Dendritic cell treated with granulocyte-macrophage colony-stimulating factor and Interleukin-4, amounts not matched to agents 40 ng/mL and 50 ng/mL, for 4 days (primary cell): ENCODE measurements at regions not wholly inside any gene's neighbourhood (a gene's known extent, or its start where the extent isn't known, plus 50 kb on each side); places are given as distances from the start of the nearest gene placed in this dataset.

Experiments
- H3K27ac Mint-ChIP-seq: one replicate; pipeline ENCODE4 v1.8.0; 2022; ENCODE audit warnings: mild to moderate bottlenecking, mixed read lengths
- H3K27me3 Mint-ChIP-seq: one replicate; pipeline ENCODE4 v1.8.0; 2022; ENCODE audit warnings: mild to moderate bottlenecking, mixed read lengths
- H3K36me3 Mint-ChIP-seq: one replicate; pipeline ENCODE4 v1.8.0; 2022; ENCODE audit warnings: low read depth, mixed read lengths
- H3K4me1 Mint-ChIP-seq: one replicate; pipeline ENCODE4 v1.8.0; 2022; ENCODE audit warnings: low read depth, mixed read lengths
- H3K4me3 Mint-ChIP-seq: one replicate; pipeline ENCODE4 v1.8.0; 2022; ENCODE audit warnings: mild to moderate bottlenecking, moderate library complexity, mixed read lengths
- H3K9me3 Mint-ChIP-seq: one replicate; pipeline ENCODE4 v1.8.0; 2022; ENCODE audit warnings: mixed read lengths
- intact Hi-C: fragments of 100-400 bp; cut with micrococcal nuclease; formaldehyde crosslinking; loops from one replicate; pipeline ENCODE4 v1.15.0; 2022

GRCh38 chr20:52490711-52491430 lies 299.3 kb upstream of the ZFP64 start:
- intact Hi-C loops = no loop called here
- Mint-ChIP-seq H3K27me3 (peaks cover 25% of the 10 kb centered on the region), H3K4me3 (no peak overlapping the region), H3K27ac (no peak overlapping the region), H3K9me3 (no peaks in the 10 kb centered on the region), H3K36me3 (no peaks in the 10 kb centered on the region), H3K4me1 (peaks cover 11% of the 10 kb centered on the region)

GRCh38 chr20:52484438-52484837 lies 292.9 kb upstream of the ZFP64 start:
- Mint-ChIP-seq H3K36me3 (no peaks in the 10 kb centered on the region), H3K27ac (no peak overlapping the region), H3K27me3 (no peaks in the 10 kb centered on the region), H3K4me3 (no peak overlapping the region), H3K4me1 (no peaks in the 10 kb centered on the region), H3K9me3 (peaks cover 12% of the 10 kb centered on the region)
- intact Hi-C loops = no loop called here

- intact Hi-C loops = no loop called here
- H3K36me3 Mint-ChIP-seq = no peaks in the 10 kb centered on the region
- H3K27ac Mint-ChIP-seq = no peak overlapping the region
Observed at GRCh38 chr20:52483382-52483781, 291.8 kb upstream of the ZFP64 start.

GRCh38 chr20:52482044-52482443 lies 290.5 kb upstream of the ZFP64 start:
- Mint-ChIP-seq H3K27me3 (no peaks in the 10 kb centered on the region), H3K36me3 (no peaks in the 10 kb centered on the region), H3K27ac (no peak overlapping the region), H3K4me3 (no peak overlapping the region), H3K4me1 (no peaks in the 10 kb centered on the region), H3K9me3 (peaks cover 18% of the 10 kb centered on the region)
- intact Hi-C loops = no loop called here

More at GRCh38 chr20:52483382-52483781, 291.8 kb upstream of the ZFP64 start:
- no peak overlapping the region for H3K4me3 Mint-ChIP-seq
- no peaks in the 10 kb centered on the region for H3K4me1 Mint-ChIP-seq
- no peaks in the 10 kb centered on the region for H3K27me3 Mint-ChIP-seq
- H3K9me3 Mint-ChIP-seq = peaks cover 18% of the 10 kb centered on the region

GRCh38 chr20:52481443-52481842 lies 289.9 kb upstream of the ZFP64 start:
- intact Hi-C loops = no loop called here
- no peak overlapping the region for H3K4me3 Mint-ChIP-seq

GRCh38 chr20:52476074-52476750 lies 284.6 kb upstream of the ZFP64 start:
- Mint-ChIP-seq H3K4me1 (no peaks in the 10 kb centered on the region), H3K27me3 (no peaks in the 10 kb centered on the region), H3K4me3 (no peak overlapping the region), H3K27ac (no peak overlapping the region), H3K9me3 (peaks cover 11% of the 10 kb centered on the region), H3K36me3 (no peaks in the 10 kb centered on the region)
- intact Hi-C loops = no loop called here

More at GRCh38 chr20:52481443-52481842, 289.9 kb upstream of the ZFP64 start:
- no peaks in the 10 kb centered on the region for H3K27me3 Mint-ChIP-seq
- H3K4me1 Mint-ChIP-seq = no peaks in the 10 kb centered on the region
- H3K27ac Mint-ChIP-seq = no peak overlapping the region
- peaks cover 18% of the 10 kb centered on the region for H3K9me3 Mint-ChIP-seq
- no peaks in the 10 kb centered on the region for H3K36me3 Mint-ChIP-seq

GRCh38 chr20:52473186-52473585 lies 281.6 kb upstream of the ZFP64 start:
- Mint-ChIP-seq H3K27ac (no peak overlapping the region), H3K9me3 (no peaks in the 10 kb centered on the region), H3K27me3 (peaks cover 2% of the 10 kb centered on the region), H3K4me1 (no peaks in the 10 kb centered on the region), H3K4me3 (no peak overlapping the region), H3K36me3 (no peaks in the 10 kb centered on the region)
- intact Hi-C loops = no loop called here

- Mint-ChIP-seq H3K4me1 (no peaks in the 10 kb centered on the region), H3K4me3 (no peak overlapping the region), H3K27ac (no peak overlapping the region), H3K27me3 (peaks cover 2% of the 10 kb centered on the region), H3K9me3 (no peaks in the 10 kb centered on the region), H3K36me3 (no peaks in the 10 kb centered on the region)
- intact Hi-C loops = no loop called here
Observed at GRCh38 chr20:52470561-52470960, 279.0 kb upstream of the ZFP64 start.

GRCh38 chr20:52469128-52469527 lies 277.5 kb upstream of the ZFP64 start:
- Mint-ChIP-seq H3K27ac (no peak overlapping the region), H3K27me3 (peaks cover 2% of the 10 kb centered on the region), H3K4me3 (no peak overlapping the region), H3K4me1 (no peaks in the 10 kb centered on the region), H3K36me3 (no peaks in the 10 kb centered on the region), H3K9me3 (peaks cover 12% of the 10 kb centered on the region)
- intact Hi-C loops = no loop called here

- no peak overlapping the region for H3K27ac Mint-ChIP-seq
- intact Hi-C loops = no loop called here
- H3K9me3 Mint-ChIP-seq = peaks cover 12% of the 10 kb centered on the region
- no peak overlapping the region for H3K4me3 Mint-ChIP-seq
- peaks cover under 1% of the 10 kb centered on the region for H3K27me3 Mint-ChIP-seq
- H3K4me1 Mint-ChIP-seq = no peaks in the 10 kb centered on the region
- no peaks in the 10 kb centered on the region for H3K36me3 Mint-ChIP-seq
Observed at GRCh38 chr20:52465991-52466390, 274.4 kb upstream of the ZFP64 start.

GRCh38 chr20:52461582-52461981 lies 270.0 kb upstream of the ZFP64 start:
- no peaks in the 10 kb centered on the region for H3K4me1 Mint-ChIP-seq
- intact Hi-C loops = no loop called here
- no peaks in the 10 kb centered on the region for H3K36me3 Mint-ChIP-seq

GRCh38 chr20:52459150-52459549 lies 267.6 kb upstream of the ZFP64 start:
- Mint-ChIP-seq H3K27me3 (no peaks in the 10 kb centered on the region), H3K4me3 (no peak overlapping the region), H3K4me1 (no peaks in the 10 kb centered on the region), H3K9me3 (no peaks in the 10 kb centered on the region), H3K36me3 (no peaks in the 10 kb centered on the region), H3K27ac (no peak overlapping the region)
- intact Hi-C loops = no loop called here

More at GRCh38 chr20:52461582-52461981, 270.0 kb upstream of the ZFP64 start:
- no peak overlapping the region for H3K4me3 Mint-ChIP-seq
- H3K27ac Mint-ChIP-seq = no peak overlapping the region
- no peaks in the 10 kb centered on the region for H3K27me3 Mint-ChIP-seq
- peaks cover 12% of the 10 kb centered on the region for H3K9me3 Mint-ChIP-seq

- Mint-ChIP-seq H3K27me3 (peaks cover 1% of the 10 kb centered on the region), H3K4me3 (no peak overlapping the region), H3K27ac (no peak overlapping the region), H3K36me3 (no peaks in the 10 kb centered on the region), H3K4me1 (no peaks in the 10 kb centered on the region), H3K9me3 (no peaks in the 10 kb centered on the region)
- intact Hi-C loops = no loop called here
Observed at GRCh38 chr20:52457826-52458225, 266.2 kb upstream of the ZFP64 start.

GRCh38 chr20:52454660-52455059 lies 263.1 kb upstream of the ZFP64 start:
- H3K27me3 Mint-ChIP-seq = peaks cover 1% of the 10 kb centered on the region
- no peaks in the 10 kb centered on the region for H3K4me1 Mint-ChIP-seq
- no peak overlapping the region for H3K27ac Mint-ChIP-seq
- intact Hi-C loops = no loop called here
- H3K4me3 Mint-ChIP-seq = no peak overlapping the region
- H3K9me3 Mint-ChIP-seq = no peaks in the 10 kb centered on the region
- H3K36me3 Mint-ChIP-seq = no peaks in the 10 kb centered on the region
